GM21515 (cell line): ENCODE measurements at regions not wholly inside any gene's neighbourhood (a gene's known extent, or its start where the extent isn't known, plus 50 kb on each side); places are given as distances from the start of the nearest gene placed in this dataset.

Source experiments
- ATAC-seq: cut with Tn5 transposase; IDR thresholded peaks from one replicate; pipeline ENCODE4 v1.9.1; 2021; ENCODE audit not compliant: unreplicated experiment

DNA sequence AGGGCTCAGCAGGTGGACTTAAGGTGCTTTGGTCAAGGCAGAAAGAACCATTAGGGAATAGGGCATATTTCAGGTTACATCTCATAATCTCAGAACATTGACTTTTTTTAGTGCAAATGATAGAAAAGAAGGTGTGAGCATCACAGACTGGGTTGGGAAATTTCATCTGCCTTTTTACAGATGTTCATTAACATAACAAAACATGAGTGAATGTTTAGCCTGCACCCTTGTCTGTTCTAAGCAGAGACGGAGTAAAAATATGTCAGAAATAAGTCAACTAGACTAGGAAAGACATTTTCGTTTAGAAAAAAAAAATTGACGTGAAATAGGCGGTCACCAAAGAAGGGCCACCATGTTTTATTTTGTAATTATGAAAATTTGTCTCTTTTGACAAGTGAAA lies 127.5 kb upstream of the CDH13 start:
- ATAC-seq: no peak

DNA sequence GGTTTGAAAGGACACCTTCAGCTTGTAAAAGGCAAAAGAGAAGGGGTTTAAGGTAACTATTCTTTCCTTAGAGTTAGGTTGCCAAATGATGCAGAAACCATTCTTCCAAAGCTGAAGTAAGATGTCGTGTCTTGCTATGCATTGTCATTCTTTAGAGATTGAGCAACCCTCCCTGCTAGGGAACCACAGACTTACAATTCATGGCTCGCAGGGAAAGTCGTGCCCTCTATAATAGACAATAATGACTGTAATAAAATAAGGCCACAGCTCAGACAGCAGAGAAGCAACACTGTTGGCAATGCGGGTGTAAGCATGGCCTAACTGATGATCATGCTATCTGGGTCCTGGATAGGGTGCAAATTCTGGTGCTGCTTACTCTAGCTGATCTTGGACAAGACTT lies 129.6 kb upstream of the CDH13 start:
- ATAC-seq: no peak

DNA sequence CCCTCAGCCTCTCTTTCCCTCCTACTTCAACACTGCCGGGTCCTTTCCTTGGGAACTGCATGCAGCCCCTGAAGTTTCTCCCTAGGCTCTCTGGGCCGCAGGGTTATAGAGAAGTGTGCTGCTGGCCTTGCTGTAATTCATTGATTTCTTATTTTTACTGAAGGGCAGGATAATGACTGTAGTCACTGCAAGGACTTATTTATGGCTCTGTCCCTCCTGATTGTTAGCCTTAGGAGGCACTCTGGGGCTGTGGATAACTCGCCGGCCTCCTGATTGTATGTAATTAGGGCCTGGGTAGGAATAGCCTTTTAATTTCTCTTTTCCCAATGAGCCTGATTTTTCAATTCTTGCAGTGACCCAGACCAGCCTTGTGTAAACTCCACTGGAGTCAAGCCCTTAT lies 138.3 kb upstream of the CDH13 start:
- ATAC-seq: no peak

DNA sequence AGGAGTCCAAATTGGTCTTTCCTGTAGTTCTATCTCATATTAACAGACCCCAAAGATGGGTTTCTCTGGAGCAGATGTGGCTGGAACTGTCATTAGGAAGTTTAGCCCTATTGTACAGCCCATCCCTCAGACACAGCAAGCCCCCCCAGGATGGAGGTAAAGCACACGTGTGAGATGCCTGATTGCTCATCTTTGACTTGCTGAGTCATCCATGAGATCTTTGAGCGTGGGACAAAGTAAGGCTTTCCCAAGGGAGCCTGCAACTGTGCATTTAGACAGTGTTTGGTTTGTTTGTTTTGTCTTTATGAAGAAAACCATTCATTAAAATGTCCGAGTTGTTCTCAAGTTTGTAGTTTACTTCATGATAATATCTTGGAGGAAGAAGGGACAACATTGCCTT lies 145.3 kb upstream of the CDH13 start:
- no peak for ATAC-seq

DNA sequence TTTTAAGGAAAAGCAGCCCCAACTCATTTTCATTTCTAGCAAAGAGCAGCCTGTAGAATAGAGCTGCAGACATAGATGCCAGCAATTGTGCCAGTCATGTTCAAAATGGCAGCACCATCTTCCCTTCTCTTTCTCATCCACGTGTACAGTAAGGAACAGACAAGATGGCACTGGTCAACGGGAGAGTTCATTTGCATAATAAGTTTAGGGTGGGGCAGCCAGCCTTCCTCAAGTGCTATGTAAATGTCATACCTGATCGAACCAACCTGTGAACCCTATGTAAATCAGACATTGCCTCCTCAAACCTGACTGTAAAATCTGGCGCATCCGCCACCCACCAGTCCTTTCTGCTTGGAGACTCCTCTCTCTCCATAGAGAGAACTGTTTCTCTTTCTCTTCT lies 150.0 kb upstream of the CDH13 start:
- no peak for ATAC-seq

DNA sequence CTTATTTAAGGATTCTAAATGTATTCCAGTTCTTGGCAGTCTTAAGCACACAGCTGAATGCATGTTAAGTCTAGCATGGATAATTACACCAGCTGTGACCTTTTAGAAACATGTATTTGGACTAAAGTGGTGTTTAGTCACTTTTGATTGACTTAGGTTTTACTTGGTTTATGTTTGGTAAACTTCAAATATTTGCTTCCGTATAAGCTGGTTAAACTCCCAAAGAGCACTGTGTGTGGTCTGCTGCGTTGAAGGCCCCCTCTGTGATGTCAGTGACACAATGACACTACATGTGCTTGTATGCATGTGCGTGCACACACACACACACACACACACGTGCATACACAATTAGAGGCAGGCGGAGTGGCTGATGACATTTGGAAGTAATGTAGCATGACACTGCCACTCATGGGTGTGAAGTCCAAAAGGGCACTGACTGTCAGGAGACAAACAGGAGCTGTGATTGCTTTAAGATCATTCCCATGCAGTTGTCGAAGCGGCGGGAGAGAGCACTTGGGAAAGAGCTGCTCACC lies 156.1 kb upstream of the CDH13 start:
- no peak for ATAC-seq

DNA sequence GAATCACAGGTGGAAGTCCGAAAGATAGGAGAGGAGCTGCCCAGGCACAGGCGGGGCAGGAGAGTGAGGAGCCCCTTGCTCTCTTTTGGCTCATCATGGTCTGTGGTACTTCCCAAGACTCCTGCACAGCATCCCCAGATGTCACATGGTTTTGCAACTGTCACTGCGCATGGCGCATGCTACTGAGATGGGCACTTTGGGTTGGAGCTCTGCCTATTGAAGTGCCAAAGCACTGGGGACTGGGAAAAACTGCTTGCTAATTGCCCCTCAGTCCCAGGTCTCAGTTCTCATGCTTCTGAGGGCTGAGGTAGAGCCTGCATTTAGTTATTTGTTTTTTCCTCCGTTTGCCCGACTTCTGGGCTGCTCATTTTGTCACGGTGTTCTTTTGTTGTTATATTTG lies 156.8 kb upstream of the CDH13 start:
- ATAC-seq: no peak

DNA sequence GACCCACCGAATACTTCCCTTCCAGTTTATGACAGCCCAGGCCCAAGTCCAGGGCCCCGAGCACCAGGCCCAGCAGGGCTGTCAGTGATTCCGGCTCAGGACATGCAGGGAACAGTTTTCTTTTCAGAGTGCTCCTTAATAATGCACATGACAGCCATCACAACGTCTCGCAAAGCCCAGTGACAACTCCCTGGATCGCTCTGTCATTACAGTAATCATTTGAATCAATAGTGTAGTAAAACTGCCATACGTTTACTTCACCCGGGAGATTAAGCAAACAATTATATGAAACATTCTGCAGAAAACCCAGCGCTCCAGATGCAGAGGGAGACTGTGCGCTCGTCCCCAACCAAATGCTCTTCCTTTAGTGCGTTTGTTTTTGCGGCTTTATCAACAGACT lies 162.6 kb upstream of the CDH13 start:
- ATAC-seq: no peak

DNA sequence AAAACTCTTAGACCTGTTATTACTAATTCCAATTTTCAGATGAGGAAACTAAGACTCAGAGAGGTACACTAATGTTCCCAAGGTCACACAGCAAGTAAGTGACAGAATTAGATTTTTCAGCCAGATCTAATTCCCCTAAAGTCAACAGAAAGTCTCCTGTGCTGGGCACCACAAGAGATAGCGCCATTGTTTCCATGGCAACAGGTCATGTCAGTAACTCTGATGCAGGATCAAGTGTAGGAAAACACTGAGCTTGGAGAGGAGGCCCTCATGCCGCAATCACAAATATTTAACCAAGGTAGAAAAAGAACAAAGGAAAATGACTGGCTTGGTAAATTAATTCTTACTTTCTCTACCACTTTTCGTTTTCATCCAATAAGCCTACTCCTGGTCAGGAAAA lies 166.0 kb upstream of the CDH13 start:
- ATAC-seq: no peak

DNA sequence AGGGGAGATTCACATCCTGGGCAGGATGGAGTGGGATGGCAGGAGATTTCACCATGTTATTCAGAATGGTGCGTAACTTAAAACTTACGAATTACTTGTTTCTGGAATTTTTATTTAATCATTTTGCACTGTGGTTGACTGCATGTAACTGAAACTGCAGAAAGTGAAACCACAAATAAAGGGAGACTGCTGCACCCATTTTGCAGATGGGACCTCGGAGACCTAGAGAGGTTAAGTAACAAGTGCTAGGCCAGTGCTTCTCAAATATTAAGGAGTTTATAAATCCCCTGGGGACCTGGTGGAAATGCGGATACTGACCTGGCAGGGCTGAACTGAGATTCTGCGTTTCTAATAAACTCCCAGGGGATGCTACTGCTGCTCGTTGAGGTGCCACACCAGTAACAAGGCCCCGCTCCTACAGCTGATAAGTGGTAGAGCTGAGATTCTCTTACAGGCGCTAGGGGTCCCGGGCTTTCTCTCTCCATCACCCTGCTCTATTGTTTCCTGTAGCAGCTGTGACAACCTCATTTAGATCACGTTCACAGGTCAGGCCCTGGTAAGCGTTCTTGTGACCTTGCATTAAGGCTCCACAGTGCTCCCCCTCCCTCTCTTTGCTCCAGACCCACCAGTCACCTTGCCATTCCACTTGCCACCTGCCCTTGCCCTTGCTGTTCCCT lies 167.1 kb upstream of the CDH13 start:
- no peak for ATAC-seq

DNA sequence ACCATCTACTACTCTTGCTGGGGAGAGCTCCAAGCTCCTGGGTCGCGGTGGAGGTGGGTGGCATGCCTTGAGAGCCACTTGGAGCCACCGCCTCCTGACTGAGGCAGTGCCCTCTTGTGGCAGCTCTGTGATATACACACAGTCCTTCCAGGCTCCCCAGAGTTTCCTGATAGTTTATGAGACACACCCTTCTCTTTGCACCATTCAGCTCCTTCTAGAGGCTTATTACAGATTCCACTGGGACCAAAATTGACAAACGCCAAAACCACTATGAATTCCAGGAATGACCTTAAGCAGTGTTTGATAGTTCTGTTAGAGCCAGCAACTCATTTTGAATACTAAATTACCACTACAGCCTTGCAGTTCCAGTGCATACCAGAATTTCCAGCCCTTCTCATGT lies 170.1 kb upstream of the CDH13 start:
- peak; percentile 87 for ATAC-seq

DNA sequence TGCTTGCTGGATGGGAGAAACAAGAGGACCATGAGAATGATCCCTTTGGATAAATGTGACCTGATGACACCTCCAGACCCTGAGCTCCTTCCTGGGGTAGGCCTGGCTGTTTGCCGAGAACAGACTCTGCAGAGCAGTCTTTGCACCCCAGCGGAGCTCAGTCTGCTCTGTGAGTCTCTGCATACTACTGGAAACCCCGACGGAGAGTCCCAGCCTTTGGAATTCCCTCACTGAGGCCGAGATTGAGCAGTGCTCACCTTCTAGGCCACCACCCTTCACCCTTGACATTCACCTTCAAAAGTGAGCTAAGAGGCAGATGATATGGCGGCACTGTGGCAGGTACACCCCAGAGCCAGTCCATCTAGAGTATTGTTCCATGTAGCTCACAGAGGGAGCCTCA lies 172.2 kb upstream of the CDH13 start:
- ATAC-seq: no peak

DNA sequence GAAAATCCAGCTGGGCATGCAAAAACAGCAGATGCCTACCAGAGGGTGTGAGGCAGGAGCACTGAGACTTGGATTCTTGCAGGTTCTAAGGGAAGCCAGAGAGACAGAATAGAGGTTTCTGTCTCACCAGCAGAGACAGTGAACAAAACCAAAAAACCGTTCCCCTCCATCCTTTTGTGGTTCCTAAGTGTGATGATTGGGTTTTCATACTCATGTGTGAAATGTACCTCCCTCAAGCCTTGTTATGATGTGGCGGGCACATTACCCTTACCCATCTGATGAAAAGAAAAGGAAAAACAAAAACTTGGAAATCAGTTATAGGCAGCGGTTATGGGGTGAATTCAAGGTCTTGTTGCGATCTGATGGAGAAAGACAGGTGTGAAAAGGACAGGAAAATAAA lies 172.6 kb upstream of the CDH13 start:
- no peak for ATAC-seq

DNA sequence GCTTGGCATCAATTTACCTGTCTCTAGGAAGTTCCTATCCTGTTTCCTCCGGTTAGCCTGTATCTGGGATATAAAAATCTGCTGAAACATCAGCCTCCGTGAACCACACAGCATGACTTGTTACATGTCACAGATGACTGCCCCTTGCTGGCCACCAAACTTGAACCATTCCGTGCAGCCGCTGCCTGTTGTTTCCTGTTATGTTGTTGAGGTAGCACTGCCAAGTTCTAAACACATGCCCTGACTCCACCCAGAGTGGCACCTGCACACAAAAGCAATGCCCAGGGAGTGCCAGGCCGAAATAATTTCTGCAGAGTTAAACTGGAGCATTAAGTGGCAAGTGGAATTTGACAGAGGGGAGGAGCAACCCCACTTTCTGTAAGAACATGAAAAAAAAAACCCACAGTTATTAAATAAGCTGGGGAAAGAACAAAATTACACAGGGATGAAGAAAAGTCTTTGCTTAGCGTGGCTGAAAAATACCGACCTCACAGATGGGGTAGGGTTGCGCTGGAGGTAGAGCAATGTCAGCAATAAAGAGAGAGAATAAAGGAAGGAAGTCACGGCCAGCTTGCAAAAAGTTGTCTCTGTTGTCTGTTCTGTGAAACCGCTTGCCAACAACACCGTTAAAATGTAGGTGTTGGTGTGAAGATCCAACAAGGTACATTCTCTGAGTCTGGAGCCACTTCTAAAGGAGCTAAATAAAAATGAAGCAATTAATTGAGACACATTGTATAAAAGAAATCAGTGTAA lies 174.6 kb upstream of the CDH13 start:
- no peak for ATAC-seq

DNA sequence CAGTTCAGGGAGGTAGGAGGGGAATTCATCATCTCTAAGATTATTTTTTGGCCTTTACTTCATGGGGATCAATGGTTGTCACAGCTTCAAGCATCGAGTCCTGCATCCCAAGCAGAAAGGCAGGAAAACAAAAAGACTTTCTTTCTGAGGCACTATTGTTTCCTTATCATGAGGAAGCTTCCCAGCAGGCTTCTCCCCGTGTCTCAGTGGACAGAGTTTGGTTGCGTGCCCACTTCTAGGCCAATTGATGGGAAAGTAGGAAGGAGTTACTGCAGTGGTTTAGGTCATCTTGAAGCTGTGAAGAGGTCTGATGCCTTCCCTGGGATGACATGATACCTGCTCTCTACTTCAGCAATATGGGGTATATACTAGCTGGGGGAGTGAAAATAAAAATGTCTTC lies 175.3 kb upstream of the CDH13 start:
- ATAC-seq: no peak

DNA sequence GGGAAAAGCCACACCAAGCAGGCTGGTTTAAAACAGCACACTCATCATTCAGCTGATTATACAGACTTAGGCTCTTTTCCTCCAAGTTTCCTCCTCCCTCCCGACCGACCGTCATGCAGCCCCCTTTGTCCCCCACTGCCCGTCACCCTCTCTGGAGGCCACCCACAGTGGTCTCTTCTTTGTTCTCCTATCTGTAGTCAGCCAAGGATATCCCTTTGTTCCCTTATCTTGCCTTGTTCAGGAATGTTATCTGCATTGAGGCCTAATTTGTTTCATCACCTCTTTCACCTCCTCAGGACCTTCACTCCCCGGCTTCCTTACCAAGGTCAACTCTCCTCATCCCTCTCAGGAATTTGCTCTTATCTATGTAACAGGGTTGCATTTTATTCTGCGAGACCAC lies 186.4 kb upstream of the CDH13 start:
- ATAC-seq: no peak

DNA sequence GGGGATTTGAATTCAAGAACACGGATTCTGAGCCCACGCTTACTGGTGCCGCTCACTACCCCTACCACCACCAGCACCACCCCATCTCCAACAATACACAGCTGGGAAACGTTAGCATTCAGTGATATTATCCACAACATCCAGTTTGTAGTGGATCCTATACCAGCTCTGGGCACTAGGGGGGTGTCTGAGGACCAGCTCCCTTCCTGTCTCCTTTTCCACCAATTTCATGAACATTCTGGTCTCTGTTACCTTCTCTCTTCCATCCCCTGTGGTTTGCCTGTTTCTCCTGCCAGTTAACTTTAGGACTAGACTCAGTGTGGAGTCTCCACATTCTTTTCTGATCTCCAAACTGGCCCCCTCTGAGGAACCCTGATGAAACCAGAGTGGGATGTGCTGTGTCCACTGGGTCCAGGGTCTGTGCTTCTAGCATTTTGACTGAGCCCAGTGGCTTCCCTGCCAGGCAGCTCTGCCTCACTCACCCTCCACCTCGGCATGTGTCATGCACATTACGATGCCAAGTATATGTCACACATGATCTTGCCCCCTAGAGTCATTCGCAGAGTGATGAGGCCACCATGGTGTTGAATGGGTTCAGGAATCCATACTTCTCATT lies 187.0 kb upstream of the CDH13 start:
- ATAC-seq: no peak

DNA sequence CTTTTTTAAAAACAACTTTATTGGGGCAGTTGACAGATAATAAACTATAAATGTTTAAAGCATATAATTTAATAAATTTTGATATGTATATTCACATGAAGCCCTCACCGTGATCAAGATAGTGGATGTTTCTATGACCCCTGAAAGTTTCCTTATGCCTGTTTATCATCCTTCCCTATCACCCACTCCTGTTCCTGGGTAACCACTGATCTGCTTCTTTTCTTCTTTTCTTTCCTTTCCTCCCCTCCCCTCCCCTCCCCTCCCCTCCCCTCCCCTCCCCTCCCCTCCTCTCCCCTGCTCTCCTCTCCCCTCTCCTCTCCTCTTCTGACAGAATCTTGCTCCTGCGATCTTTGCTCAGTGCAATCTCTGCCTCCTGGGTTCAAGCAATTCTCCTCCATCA lies 193.7 kb upstream of the CDH13 start:
- ATAC-seq: no peak

DNA sequence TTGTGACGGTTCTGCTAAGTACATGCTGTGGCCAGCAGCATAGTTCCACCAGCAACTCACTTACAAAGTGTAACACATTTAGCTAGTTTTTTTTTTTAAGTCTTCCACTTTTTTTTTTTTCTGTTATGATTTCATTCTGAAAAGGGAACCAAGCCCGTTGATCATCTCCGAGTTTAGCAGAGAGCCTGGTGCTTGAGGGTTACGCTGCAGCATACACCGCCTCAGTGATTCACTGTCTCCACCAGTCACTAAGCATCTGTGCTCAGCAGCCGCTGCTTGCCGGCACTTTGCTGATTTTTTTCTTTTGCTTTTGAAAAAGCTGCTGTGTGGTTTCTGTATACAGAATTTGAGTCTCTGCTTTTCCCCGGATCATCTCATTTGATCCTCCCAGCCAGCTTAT lies 194.5 kb upstream of the CDH13 start:
- ATAC-seq: no peak

DNA sequence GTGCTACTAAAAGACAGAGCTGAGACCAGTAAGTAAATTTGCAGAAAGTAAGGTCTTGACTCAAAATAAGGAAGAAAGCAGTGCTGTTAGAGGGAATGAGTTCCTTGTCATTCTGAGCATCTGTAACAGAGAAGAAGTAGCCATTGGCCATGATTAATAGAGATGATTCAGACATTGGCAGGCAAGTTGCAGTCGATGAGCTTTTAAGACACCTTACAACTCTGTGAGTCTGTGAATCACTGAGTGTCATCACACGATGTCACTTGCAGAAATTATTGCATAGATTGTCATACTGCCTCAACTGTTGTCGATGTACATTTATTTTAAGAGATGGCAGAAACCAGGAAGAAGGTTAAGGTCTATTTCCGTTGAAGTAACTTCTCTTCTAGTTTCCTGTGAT lies 201.1 kb upstream of the CDH13 start:
- ATAC-seq: no peak

DNA sequence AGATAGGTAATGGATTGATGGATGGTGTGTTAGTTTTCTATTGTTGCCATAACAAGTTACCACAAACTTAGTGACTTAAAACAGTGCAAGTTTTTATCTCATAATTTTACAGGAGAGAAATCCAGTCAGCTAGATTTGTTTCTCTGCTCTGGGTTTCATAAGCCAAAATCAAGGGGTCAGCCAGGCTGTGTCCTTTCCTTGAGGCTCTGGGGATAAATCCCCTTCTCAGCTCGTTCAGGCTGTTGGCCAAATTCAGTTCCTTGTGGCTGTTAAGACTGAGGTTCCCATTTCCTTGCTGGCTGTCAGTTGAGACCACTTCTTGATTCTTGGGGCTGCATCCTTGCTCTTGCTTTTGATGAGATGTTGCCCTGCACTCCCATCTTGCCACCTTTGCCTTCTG lies 204.9 kb upstream of the CDH13 start:
- no peak for ATAC-seq

DNA sequence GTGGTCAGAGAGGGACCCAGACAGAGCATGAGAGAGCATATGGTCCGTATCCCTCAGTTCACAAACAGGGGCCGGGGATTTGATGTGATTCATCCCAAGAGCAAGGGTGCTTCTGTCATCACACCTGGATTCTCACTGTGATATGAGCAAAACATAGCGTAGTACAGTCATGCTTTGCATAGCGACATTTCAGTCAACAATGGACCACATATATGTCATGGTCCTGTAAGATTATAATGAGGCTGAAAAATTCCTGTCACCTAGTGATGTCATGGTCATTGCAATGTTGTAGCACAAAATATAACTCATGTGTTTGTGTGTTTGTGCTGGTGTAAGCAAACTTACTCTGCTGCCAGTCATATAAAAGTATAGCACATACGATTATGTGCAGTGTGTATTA lies 207.4 kb upstream of the CDH13 start:
- no peak for ATAC-seq
